ENCODE measurements at regions not wholly inside any gene's neighbourhood (a gene's known extent, or its start where the extent isn't known, plus 50 kb on each side); places are given as distances from the start of the nearest gene placed in this dataset.

GRCh38 chr5:35377653-35378052 lies 147.4 kb upstream of the PRLR start:
- TF ChIP-seq EZH2 (IDR thresholded peaks at IDR 0.05; ENCODE audit: insufficient read depth, poor library complexity, severe bottlenecking) (no peak), EZH2phosphoT487 (IDR thresholded peaks at IDR 0.05; ENCODE audit: insufficient read depth, low read depth) (no peak)
